Lower leg skin (tissue), 4 donors: ENCODE measurements at regions not wholly inside any gene's neighbourhood (a gene's known extent, or its start where the extent isn't known, plus 50 kb on each side); places are given as distances from the start of the nearest gene placed in this dataset.
A peak's percentile ranks its signal among the peaks of the same experiment; 100 is the strongest.

Experiments
- DNase-seq, 2 donors: peaks; one replicate each; pipeline ENCODE4 v3.0.0-alpha.2; 2019; ENCODE audit warnings: low spot score in 2 of 2
- H3K4me3 ChIP-seq: fragments of 200-600 bp; sonication (generic); 2 replicates; pipeline ENCODE4 v1.5.1; 2017; ENCODE audit warnings: mild to moderate bottlenecking, low read depth; ENCODE audit not compliant: poor library complexity, severe bottlenecking
- CTCF ChIP-seq, 3 donors: fragments of 450-650 bp; IDR thresholded peaks; one replicate each; pipeline ENCODE4 v1.5.1; 2016; ENCODE audit warnings: antibody characterized with exemption in 3 of 3, mild to moderate bottlenecking in 3 of 3, moderate library complexity in 2 of 3
- POLR2A ChIP-seq, 2 donors: fragments of 450-650 bp; IDR thresholded peaks; one replicate each; pipeline ENCODE4 v1.6.1; 2016 to 2017; ENCODE audit warnings: antibody characterized with exemption in 2 of 2, mild to moderate bottlenecking in 1 of 2, moderate library complexity in 1 of 2
- WGBS, 2 donors: methylation state at CpG; one replicate each; pipeline ENCODE4 v1.1.5; 2018; 5-methylcytosine and 5-hydroxymethylcytosine counted together
- intact Hi-C: fragments of 100-400 bp; cut with DNase I; formaldehyde crosslinking; loops from one replicate; pipeline ENCODE4 v1.15.0; 2023; ENCODE audit warnings: low total_unique reads

DNA sequence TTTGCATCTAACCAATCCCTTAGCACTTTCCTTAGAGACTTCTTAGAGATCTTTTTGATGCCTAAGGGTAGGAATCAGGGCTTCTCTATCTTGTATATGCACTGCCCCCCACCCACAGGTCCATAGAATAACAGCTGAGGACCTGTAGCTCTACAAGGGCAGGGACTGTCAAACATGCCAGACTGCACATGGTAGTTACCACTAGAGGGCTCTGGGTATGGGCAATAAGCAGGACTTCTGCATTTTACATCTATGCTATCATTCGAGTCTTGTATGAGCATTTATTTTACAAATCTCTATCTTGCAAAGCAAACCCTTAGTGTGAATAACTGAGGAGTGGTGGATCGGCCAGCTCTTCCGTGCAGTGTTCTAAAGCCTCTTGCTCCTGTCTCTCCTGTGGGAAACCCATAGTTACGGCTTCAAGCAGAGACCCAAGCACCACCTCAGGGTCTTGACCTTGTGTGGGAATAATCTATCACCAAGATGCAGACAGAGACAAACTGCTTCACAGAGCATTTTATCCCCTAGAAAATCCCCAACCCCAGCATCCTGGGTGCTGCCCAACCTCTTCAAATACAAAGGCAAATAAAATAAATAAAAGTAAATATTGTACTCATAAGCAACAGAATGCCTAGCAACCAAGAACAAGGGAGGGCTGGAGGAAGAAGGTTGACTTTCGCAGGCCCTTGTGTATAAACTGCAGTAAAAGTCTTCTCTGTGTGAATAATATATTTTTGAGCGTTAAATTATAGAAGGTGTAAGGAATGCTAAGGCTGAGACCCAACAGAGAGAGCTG, 219.3 kb downstream of the WDR11 start:
- no peak overlapping the region for H3K4me3 ChIP-seq
- intact Hi-C loops, result no loop called here
- TF ChIP-seq CTCF (IDR thresholded peaks at IDR 0.05), result no peak
- TF ChIP-seq POLR2A (IDR thresholded peaks at IDR 0.05), result no peak
- WGBS, 2 donors, result 80 to 81% methylated on average over 6 of the region's 6 CpGs
- DNase-seq, result peak in 1 of 2 donors; percentile 66

DNA sequence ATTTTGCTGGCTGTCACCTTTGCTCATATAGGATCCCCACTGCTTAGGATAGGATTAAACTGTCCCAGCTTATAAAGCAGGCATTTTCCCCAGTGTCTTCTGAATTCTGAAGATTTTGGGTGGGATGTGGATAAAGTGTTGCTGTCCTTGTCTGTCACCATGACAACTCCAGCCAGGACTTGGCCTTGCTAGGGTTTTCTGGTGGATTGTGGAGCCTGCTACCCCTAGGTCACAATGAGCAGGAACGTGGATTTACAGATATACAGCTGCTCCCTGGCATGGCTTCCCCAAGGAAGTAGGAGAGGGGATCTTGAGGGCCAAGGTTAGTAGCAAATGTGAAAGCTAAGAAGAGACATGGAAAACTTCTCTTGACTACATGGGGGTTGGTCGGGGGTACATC, 220.7 kb downstream of the WDR11 start:
- intact Hi-C loops, result no loop called here
- WGBS, 2 donors, result 81 to 86% methylated on average over 2 of the region's 2 CpGs
- TF ChIP-seq POLR2A (IDR thresholded peaks at IDR 0.05), result no peak
- TF ChIP-seq CTCF (IDR thresholded peaks at IDR 0.05), result no peak

DNA sequence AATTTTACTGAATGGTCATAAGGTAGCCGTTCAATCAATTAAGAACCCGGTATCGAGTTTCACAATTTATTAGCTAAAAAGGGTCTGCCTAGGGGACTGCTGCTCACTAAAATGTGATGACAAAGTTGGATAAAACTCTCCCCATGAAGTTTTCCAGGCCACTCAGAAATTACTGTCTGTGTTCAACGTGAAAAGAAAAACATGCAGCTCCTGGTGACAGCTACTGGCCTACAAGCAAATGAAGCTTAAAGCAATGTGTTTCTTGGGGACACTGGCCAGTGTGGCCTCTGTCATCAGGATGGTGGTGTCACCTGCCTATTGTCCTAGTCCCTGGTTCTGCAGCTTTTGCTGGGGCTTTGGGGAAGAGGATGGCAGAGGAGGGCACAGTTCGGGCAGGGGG, 222.6 kb downstream of the WDR11 start:
- no peak overlapping the region for H3K4me3 ChIP-seq
- TF ChIP-seq POLR2A (IDR thresholded peaks at IDR 0.05), result no peak
- TF ChIP-seq CTCF (IDR thresholded peaks at IDR 0.05), result no peak
- intact Hi-C loops, result no loop called here
- DNase-seq, result peak in 1 of 2 donors; percentile 48
- WGBS, 2 donors, result 89% methylated on average over 5 of the region's 5 CpGs

More for the DNA sequence above, 220.7 kb downstream of the WDR11 start:
- no peak overlapping the region for H3K4me3 ChIP-seq
- peak in 1 of 2 donors; percentile 42 for DNase-seq

DNA sequence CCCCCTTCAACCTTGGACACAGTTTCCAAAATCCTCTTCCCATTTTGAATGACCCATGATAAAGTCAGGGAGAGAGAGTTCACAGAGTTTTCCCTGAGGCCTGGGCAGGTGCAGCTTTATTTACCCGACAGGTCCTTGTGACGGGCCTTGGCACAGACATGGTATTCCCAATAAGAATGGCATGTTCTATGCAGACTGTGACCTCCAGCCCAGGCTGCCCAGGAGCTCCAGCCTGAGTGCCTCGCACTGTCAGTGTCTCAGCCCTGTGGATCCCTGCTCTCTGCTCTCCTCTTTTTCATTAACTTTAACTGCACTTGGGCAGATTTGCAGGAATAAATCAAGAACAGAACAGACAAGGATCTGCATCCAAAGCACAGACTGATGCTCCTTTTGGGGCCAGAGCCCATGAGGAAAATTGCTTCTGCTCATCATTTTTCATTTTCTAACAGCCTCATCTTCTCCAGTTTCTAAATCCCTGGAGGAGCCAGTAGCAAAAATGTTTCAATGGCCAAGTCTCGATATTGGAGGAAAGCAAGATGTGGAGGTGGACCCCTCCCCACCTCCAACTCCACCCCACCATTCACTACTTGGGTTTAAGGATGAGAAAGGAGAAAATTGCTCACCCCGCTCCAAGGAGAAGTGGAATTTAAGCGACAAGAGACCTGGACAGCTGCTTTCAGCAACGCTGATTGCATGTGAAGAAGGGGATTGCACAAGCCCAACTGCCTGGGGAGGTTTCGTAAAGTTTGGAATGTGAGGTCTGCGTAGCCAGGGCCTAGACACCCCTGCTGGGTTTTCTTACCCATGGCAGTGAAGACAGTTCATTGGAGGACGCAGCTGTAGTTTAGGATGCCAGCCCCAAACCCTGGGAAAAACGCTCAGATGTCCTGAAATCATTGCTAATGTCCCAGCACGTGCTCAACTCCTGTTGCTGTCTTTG, 225.9 kb downstream of the WDR11 start:
- no peak overlapping the region for H3K4me3 ChIP-seq
- DNase-seq, result peak; percentile 62 to 90
- TF ChIP-seq POLR2A (IDR thresholded peaks at IDR 0.05) (no peak), CTCF (IDR thresholded peaks at IDR 0.05) (no peak)
- 32 to 35% methylated on average over 12 of the region's 12 CpGs for WGBS, 2 donors
- intact Hi-C loops, result no loop called here

GRCh38 chr10:121078036-121078435, 226.9 kb downstream of the WDR11 start:
- TF ChIP-seq CTCF (IDR thresholded peaks at IDR 0.05) (no peak), POLR2A (IDR thresholded peaks at IDR 0.05) (no peak)
- intact Hi-C loops, result no loop called here
- WGBS, 2 donors, result 45 to 57% methylated on average over 8 of the region's 8 CpGs
- DNase-seq, result peak in 1 of 2 donors; percentile 79
- no peak overlapping the region for H3K4me3 ChIP-seq
